BLaER1 treated with 17β-estradiol and CSF1 and Interleukin-3, amounts not matched to agents 10 nM and 100 nM (cell line): ENCODE measurements at regions not wholly inside any gene's neighbourhood (a gene's known extent, or its start where the extent isn't known, plus 50 kb on each side); places are given as distances from the start of the nearest gene placed in this dataset.
"Not testable (repeated sequence)": the region's sequence is repeated elsewhere in the genome, so short reads cannot be mapped to it uniquely, and the experiment has no call there.

Source experiments
- H3K27ac ChIP-seq, 11 experiments: shearing (Covaris generic); formaldehyde crosslinking; 2 replicates each; pipeline ENCODE4 v1.8.1; 2022
- H3K27me3 ChIP-seq, 11 experiments: shearing (Covaris generic); formaldehyde crosslinking; 2 replicates each; pipeline ENCODE4 v1.8.1; 2022
- H3K36me3 ChIP-seq, 11 experiments: shearing (Covaris generic); formaldehyde crosslinking; 2 replicates each; pipeline ENCODE4 v1.8.1; 2022
- H3K4me1 ChIP-seq, 10 experiments: shearing (Covaris generic); formaldehyde crosslinking; 2 replicates each; pipeline ENCODE4 v1.8.1; 2022
- H3K4me2 ChIP-seq, 11 experiments: shearing (Covaris generic); formaldehyde crosslinking; 2 replicates each; pipeline ENCODE4 v1.8.1; 2022
- H3K4me3 ChIP-seq, 10 experiments: shearing (Covaris generic); formaldehyde crosslinking; 2 replicates each; pipeline ENCODE4 v1.8.1; 2022
- H3K9ac ChIP-seq, 11 experiments: shearing (Covaris generic); formaldehyde crosslinking; 2 replicates each; pipeline ENCODE4 v1.8.1; 2022
- H3K9me3 ChIP-seq, 11 experiments: shearing (Covaris generic); formaldehyde crosslinking; replicated peaks in 1 of 11; 2 replicates each; pipeline ENCODE4 v1.8.1; 2022
- H4K20me1 ChIP-seq, 11 experiments: shearing (Covaris generic); formaldehyde crosslinking; 2 replicates each; pipeline ENCODE4 v1.8.1; 2022

GRCh38 chr2:97301771-97302170, 188.8 kb downstream of the ANKRD36 start:
- H3K4me1 ChIP-seq, H4K20me1 ChIP-seq, H3K27me3 ChIP-seq, H3K9ac ChIP-seq, H3K27ac ChIP-seq, H3K36me3 ChIP-seq, H3K4me2 ChIP-seq, H3K9me3 ChIP-seq, H3K4me3 ChIP-seq: not testable (repeated sequence)
